GM23338 (cell line): ENCODE measurements at regions not wholly inside any gene's neighbourhood (a gene's known extent, or its start where the extent isn't known, plus 50 kb on each side); places are given as distances from the start of the nearest gene placed in this dataset.

ENCODE experiments used
- CTCF ChIP-seq, 2 experiments: fragments of 200-600 bp in 1 of 2; sonication (generic) in 1 of 2; conservative IDR thresholded peaks; 2 replicates each; pipeline versions ENCODE4 v1.5.1 to v1.6.1; 2016 to 2017; ENCODE audit warnings: antibody characterized with exemption in 2 of 2, low read depth in 2 of 2, mild to moderate bottlenecking in 2 of 2, moderate library complexity in 1 of 2
- EZH2 ChIP-seq: fragments of 200-600 bp; sonication (generic); IDR thresholded peaks from one replicate; pipeline ENCODE4 v1.8.0; 2017; ENCODE audit warnings: antibody characterized with exemption, mild to moderate bottlenecking, low read depth; ENCODE audit not compliant: unreplicated experiment

- TF ChIP-seq CTCF (conservative IDR thresholded peaks at IDR 0.05; ENCODE audit: low read depth in 2 of 2) (no peak), EZH2 (no peak)
Observed at GRCh38 chr1:199287206-199287605, 648.4 kb downstream of the PTPRC start.
